Fibroblast of villous mesenchyme (primary cell): ENCODE measurements at regions not wholly inside any gene's neighbourhood (a gene's known extent, or its start where the extent isn't known, plus 50 kb on each side); places are given as distances from the start of the nearest gene placed in this dataset.

ENCODE experiments used
- DNase-seq: peaks from one replicate; pipeline ENCODE4 v3.0.0-alpha.2; 2010; ENCODE audit warnings: low read depth
- H3K4me3 ChIP-seq: 2 replicates; pipeline ENCODE4 v1.5.1; 2011; ENCODE audit warnings: low read depth, mild to moderate bottlenecking, low read length
- CTCF ChIP-seq: IDR thresholded peaks from 2 replicates; pipeline ENCODE4 v1.5.1; 2012; ENCODE audit warnings: low read depth, mild to moderate bottlenecking, low read length; ENCODE audit not compliant: insufficient read depth

- no peak overlapping the region for H3K4me3 ChIP-seq
- TF ChIP-seq CTCF: no peak
- DNase-seq: no peak
Observed at GRCh38 chr5:89908876-89909275, 500.7 kb downstream of the CETN3 start.

DNA sequence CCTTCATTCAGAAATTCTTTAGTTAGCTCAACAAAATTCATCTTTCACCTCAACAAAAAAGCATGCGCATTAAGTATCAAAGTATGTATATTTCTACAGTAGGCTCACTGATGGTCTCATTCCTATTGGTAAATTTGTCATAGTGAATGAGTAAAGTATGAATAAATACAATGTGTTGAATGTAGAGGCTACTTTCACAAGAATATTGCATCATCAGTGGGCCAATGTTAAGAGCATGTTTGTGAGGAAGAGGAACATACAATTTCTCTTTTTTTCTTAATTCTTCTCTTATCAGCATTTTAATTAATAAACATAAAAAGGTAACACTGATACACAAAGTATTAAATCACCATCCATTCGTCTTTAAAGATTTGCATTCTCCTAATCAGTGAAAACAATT is 505.1 kb downstream of the CETN3 start:
- no peak for DNase-seq
- TF ChIP-seq CTCF: no peak
- H3K4me3 ChIP-seq: no peak overlapping the region

GRCh38 chr5:89901983-89902382 is 507.6 kb downstream of the CETN3 start:
- no peak overlapping the region for H3K4me3 ChIP-seq
- TF ChIP-seq CTCF: no peak
- DNase-seq: no peak

DNA sequence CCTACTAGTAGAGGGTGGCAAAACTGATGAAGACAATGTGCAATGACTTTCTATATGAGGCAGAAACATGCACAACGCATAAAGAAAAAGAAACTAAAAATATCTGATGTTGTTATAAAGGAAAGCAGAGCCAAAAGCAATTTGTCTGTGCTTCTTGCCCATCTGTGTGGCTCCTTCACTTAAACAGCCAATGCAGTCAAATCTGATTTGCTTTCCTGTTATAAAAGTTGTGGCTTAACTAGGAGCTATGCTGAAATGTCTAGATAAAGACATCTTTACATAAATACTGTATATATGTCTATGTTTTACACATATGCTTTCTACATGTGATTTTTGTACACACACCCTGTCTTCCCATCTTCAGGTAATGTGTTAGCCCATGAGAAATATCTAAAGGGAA is 508.2 kb downstream of the CETN3 start:
- DNase-seq: no peak
- no peak overlapping the region for H3K4me3 ChIP-seq
- no peak for TF ChIP-seq CTCF

- TF ChIP-seq CTCF: no peak
- H3K4me3 ChIP-seq: no peak overlapping the region
- no peak for DNase-seq
Observed at GRCh38 chr5:89900346-89900745, 509.2 kb downstream of the CETN3 start.

GRCh38 chr5:89899559-89899958 is 510.0 kb downstream of the CETN3 start:
- no peak for TF ChIP-seq CTCF
- no peak for DNase-seq
- H3K4me3 ChIP-seq: no peak overlapping the region

- no peak overlapping the region for H3K4me3 ChIP-seq
Observed at GRCh38 chr5:89893546-89893945, 516.0 kb downstream of the CETN3 start.

More at GRCh38 chr5:89893546-89893945, 516.0 kb downstream of the CETN3 start:
- no peak for TF ChIP-seq CTCF
- DNase-seq: no peak
